MM.1S (cell line): ENCODE measurements at regions not wholly inside any gene's neighbourhood (a gene's known extent, or its start where the extent isn't known, plus 50 kb on each side); places are given as distances from the start of the nearest gene placed in this dataset.

ENCODE experiments used
- DNase-seq: peaks from one replicate; pipeline ENCODE4 v3.0.0-alpha.2; 2015
- H2AFZ ChIP-seq: fragments of 300-600 bp; sonication (generic); 2 replicates; pipeline ENCODE4 v1.6.0; 2016; ENCODE audit warnings: antibody characterized with exemption, low read length
- H3F3A ChIP-seq: fragments of 300-600 bp; sonication (generic); 2 replicates; pipeline ENCODE4 v1.6.1; 2016; ENCODE audit warnings: mild to moderate bottlenecking, antibody characterized with exemption, low read length, moderate library complexity, mixed read lengths; ENCODE audit not compliant: insufficient read depth
- H3K27ac ChIP-seq: fragments of 300-600 bp; sonication (generic); 2 replicates; pipeline ENCODE4 v1.5.1; 2016; ENCODE audit warnings: mild to moderate bottlenecking, low read length
- H3K27me3 ChIP-seq: fragments of 300-600 bp; sonication (generic); replicated peaks from 2 replicates; pipeline ENCODE4 v1.6.0; 2016; ENCODE audit warnings: low read length; ENCODE audit not compliant: insufficient read depth
- H3K36me3 ChIP-seq: fragments of 300-600 bp; sonication (generic); replicated peaks from 2 replicates; pipeline ENCODE4 v1.6.1; 2016; ENCODE audit warnings: mild to moderate bottlenecking, low read length, mixed read lengths; ENCODE audit not compliant: insufficient read depth
- H3K4me1 ChIP-seq: fragments of 300-600 bp; sonication (generic); 2 replicates; pipeline ENCODE4 v1.6.1; 2016; ENCODE audit warnings: low read length, mixed read lengths
- H3K4me2 ChIP-seq: fragments of 300-600 bp; sonication (generic); 2 replicates; pipeline ENCODE4 v1.6.0; 2016; ENCODE audit warnings: low read depth, low read length
- H3K4me3 ChIP-seq: fragments of 300-600 bp; sonication (generic); 2 replicates; pipeline ENCODE4 v1.5.1; 2016; ENCODE audit warnings: low read length, mixed read lengths
- H3K79me2 ChIP-seq: fragments of 300-600 bp; sonication (generic); 2 replicates; pipeline ENCODE4 v1.6.1; 2016; ENCODE audit warnings: mixed run types, low read length, mixed read lengths
- H3K9ac ChIP-seq: fragments of 300-600 bp; sonication (generic); 2 replicates; pipeline ENCODE4 v1.6.1; 2016; ENCODE audit warnings: low read length, mixed read lengths
- H3K9me2 ChIP-seq: fragments of 300-600 bp; sonication (generic); replicated peaks from 2 replicates; pipeline ENCODE4 v1.6.1; 2016; ENCODE audit warnings: mild to moderate bottlenecking, low read length, mixed read lengths; ENCODE audit not compliant: insufficient read depth
- H3K9me3 ChIP-seq: fragments of 300-600 bp; sonication (generic); replicated peaks from 2 replicates; pipeline ENCODE4 v1.6.1; 2016; ENCODE audit warnings: mild to moderate bottlenecking, low read length, mixed read lengths; ENCODE audit not compliant: insufficient read depth
- H4K20me1 ChIP-seq: fragments of 300-600 bp; sonication (generic); 2 replicates; pipeline ENCODE4 v1.6.1; 2016; ENCODE audit warnings: mild to moderate bottlenecking, low read length, moderate library complexity, mixed read lengths; ENCODE audit not compliant: insufficient read depth
- CTCF ChIP-seq: fragments of 300-600 bp; sonication (generic); IDR thresholded peaks from 2 replicates; pipeline ENCODE4 v1.5.1; 2016; ENCODE audit warnings: antibody characterized with exemption, low read length, mixed read lengths
- EZH2 ChIP-seq: fragments of 300-600 bp; sonication (generic); optimal IDR thresholded peaks from 2 replicates; pipeline ENCODE3; 2017; ENCODE audit warnings: low read depth, mild to moderate bottlenecking, antibody characterized with exemption, low read length, mixed read lengths
- EZH2phosphoT487 ChIP-seq: fragments of 300-600 bp; sonication (generic); IDR thresholded peaks from 2 replicates; pipeline ENCODE4 v1.6.1; 2018; ENCODE audit warnings: antibody characterized with exemption, low read length

- no peaks in the 10 kb centered on the region for H3K9me3 ChIP-seq
- H3F3A ChIP-seq: no peaks in the 10 kb centered on the region
- no peak overlapping the region for H3K9ac ChIP-seq
- H3K4me2 ChIP-seq: no peak overlapping the region
- H3K36me3 ChIP-seq: no peaks in the 10 kb centered on the region
- DNase-seq: no peak
- H3K27ac ChIP-seq: no peak overlapping the region
- H3K4me1 ChIP-seq: no peaks in the 10 kb centered on the region
- no peak overlapping the region for H2AFZ ChIP-seq
- H3K9me2 ChIP-seq: no peaks in the 10 kb centered on the region
- TF ChIP-seq EZH2phosphoT487: no peak
- no peak for TF ChIP-seq EZH2
- TF ChIP-seq CTCF: no peak
- no peaks in the 10 kb centered on the region for H3K79me2 ChIP-seq
- no peaks in the 10 kb centered on the region for H4K20me1 ChIP-seq
- no peak overlapping the region for H3K4me3 ChIP-seq
- H3K27me3 ChIP-seq: no peaks in the 10 kb centered on the region
Measured at GRCh38 chr4:30802622-30803323, 82.6 kb downstream of the PCDH7 start.

DNA sequence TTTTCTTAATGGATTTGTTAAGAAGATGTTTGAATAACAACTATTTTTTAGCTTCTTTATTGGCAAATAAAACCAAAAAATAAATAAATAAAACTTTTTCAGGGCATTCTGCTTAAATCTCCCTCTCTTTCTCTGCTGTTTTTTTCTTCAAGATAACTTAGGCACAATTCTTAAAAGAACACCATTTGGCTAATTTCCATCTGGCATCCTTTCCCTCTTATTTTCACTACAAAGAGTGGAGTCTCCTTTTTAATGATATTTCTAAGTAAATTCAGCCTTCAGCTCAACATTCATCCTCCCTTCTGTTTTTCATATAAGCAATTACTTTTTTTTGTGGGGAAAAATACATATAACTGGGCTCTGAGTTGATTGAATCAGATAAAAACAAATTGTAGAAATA is 88.1 kb downstream of the PCDH7 start:
- H3K9me2 ChIP-seq: no peaks in the 10 kb centered on the region
- H3K79me2 ChIP-seq: no peaks in the 10 kb centered on the region
- no peaks in the 10 kb centered on the region for H3K27me3 ChIP-seq
- no peaks in the 10 kb centered on the region for H3K9me3 ChIP-seq
- H3K4me3 ChIP-seq: no peak overlapping the region
- DNase-seq: no peak
- H3K4me2 ChIP-seq: no peak overlapping the region
- no peaks in the 10 kb centered on the region for H3F3A ChIP-seq
- H3K27ac ChIP-seq: no peak overlapping the region
- no peak overlapping the region for H2AFZ ChIP-seq
- no peaks in the 10 kb centered on the region for H3K36me3 ChIP-seq
- TF ChIP-seq CTCF (no peak), EZH2phosphoT487 (no peak), EZH2 (no peak)
- no peaks in the 10 kb centered on the region for H3K4me1 ChIP-seq
- no peak overlapping the region for H3K9ac ChIP-seq
- H4K20me1 ChIP-seq: no peaks in the 10 kb centered on the region

- no peak overlapping the region for H3K27ac ChIP-seq
- H3K9me3 ChIP-seq: no peaks in the 10 kb centered on the region
- no peak overlapping the region for H3K9ac ChIP-seq
- H3F3A ChIP-seq: no peaks in the 10 kb centered on the region
- DNase-seq: no peak
- no peaks in the 10 kb centered on the region for H3K79me2 ChIP-seq
- H3K36me3 ChIP-seq: no peaks in the 10 kb centered on the region
- H4K20me1 ChIP-seq: no peaks in the 10 kb centered on the region
- no peaks in the 10 kb centered on the region for H3K9me2 ChIP-seq
- H2AFZ ChIP-seq: no peak overlapping the region
- TF ChIP-seq EZH2phosphoT487 (no peak), EZH2 (no peak), CTCF (no peak)
- H3K4me1 ChIP-seq: no peaks in the 10 kb centered on the region
- no peaks in the 10 kb centered on the region for H3K27me3 ChIP-seq
- no peak overlapping the region for H3K4me3 ChIP-seq
- no peak overlapping the region for H3K4me2 ChIP-seq
Measured at GRCh38 chr4:30811296-30811695, 91.1 kb downstream of the PCDH7 start.
